WTC11 (cell line): ENCODE measurements at regions not wholly inside any gene's neighbourhood (a gene's known extent, or its start where the extent isn't known, plus 50 kb on each side); places are given as distances from the start of the nearest gene placed in this dataset.

Experiments used
- ATAC-seq: fragments of 200-7000 bp; cut with Tn5 transposase; 2 replicates; pipeline ENCODE4 v1.10.0; 2021; ENCODE audit warnings: mild to moderate bottlenecking, moderate library complexity
- CTCF ChIA-PET: fragments of 300-600 bp; sonication (Branson Sonifier 250); formaldehyde crosslinking; loops from one replicate; lab custom pipeline; 2021; ENCODE audit warnings: antibody characterized with exemption; lab: Charles Lee
- POLR2A ChIA-PET: fragments of 350-600 bp; sonication (Branson Sonifier 250); formaldehyde crosslinking; loops from one replicate; lab custom pipeline; 2021; ENCODE audit warnings: antibody characterized with exemption; lab: Charles Lee
- DNase-seq: peaks from one replicate; pipeline ENCODE4 v3.0.0; 2021; ENCODE audit warnings: low spot score
- H3K27ac Mint-ChIP-seq: 2 replicates; pipeline ENCODE4 v1.8.0; 2021; ENCODE audit warnings: mixed read lengths
- H3K27me3 Mint-ChIP-seq: 2 replicates; pipeline ENCODE4 v1.8.0; 2021; ENCODE audit warnings: low read depth, mild to moderate bottlenecking, moderate library complexity, mixed read lengths
- H3K36me3 Mint-ChIP-seq: 2 replicates; pipeline ENCODE4 v1.8.0; 2021; ENCODE audit warnings: mixed read lengths
- H3K4me1 Mint-ChIP-seq: 2 replicates; pipeline ENCODE4 v1.8.0; 2022; ENCODE audit warnings: mixed read lengths
- H3K4me3 Mint-ChIP-seq: 2 replicates; pipeline ENCODE4 v1.8.0; 2021; ENCODE audit warnings: mild to moderate bottlenecking, moderate library complexity, mixed read lengths
- H3K9me3 Mint-ChIP-seq: 2 replicates; pipeline ENCODE4 v1.8.0; 2021; ENCODE audit warnings: mixed read lengths
- AFF4 ChIP-seq: sonication (generic); formaldehyde crosslinking; IDR thresholded peaks from 2 replicates; pipeline ENCODE4 v1.8.1; 2023; ENCODE audit warnings: mild to moderate bottlenecking, missing genetic modification reagents, borderline replicate concordance
- AR ChIP-seq: fragments of 250-450 bp; sonication (Bioruptor Pico); IDR thresholded peaks from 2 replicates; pipeline ENCODE4 v1.9.0; 2021; ENCODE audit warnings: mild to moderate bottlenecking
- ATF2 ChIP-seq: sonication (generic); formaldehyde crosslinking; IDR thresholded peaks from 2 replicates; pipeline ENCODE4 v1.8.1; 2022; ENCODE audit warnings: low read depth, missing genetic modification reagents, borderline replicate concordance
- CREM ChIP-seq: sonication (generic); formaldehyde crosslinking; IDR thresholded peaks from 2 replicates; pipeline ENCODE4 v1.8.1; 2022; ENCODE audit warnings: mild to moderate bottlenecking, missing genetic modification reagents, moderate library complexity
- CTCF ChIP-seq: fragments of 200-600 bp; IDR thresholded peaks from 2 replicates; pipeline ENCODE4 v1.8.0; 2022; ENCODE audit warnings: antibody characterized with exemption
- ELF4 ChIP-seq: sonication (generic); formaldehyde crosslinking; IDR thresholded peaks from 2 replicates; pipeline ENCODE4 v1.8.1; 2022; ENCODE audit warnings: low read depth, mild to moderate bottlenecking, moderate library complexity, missing genetic modification reagents
- FOXK1 ChIP-seq: sonication (generic); formaldehyde crosslinking; IDR thresholded peaks from 2 replicates; pipeline ENCODE4 v1.8.0; 2022; ENCODE audit warnings: mild to moderate bottlenecking, moderate library complexity, missing genetic modification reagents
- IRF1 ChIP-seq: sonication (generic); formaldehyde crosslinking; IDR thresholded peaks from 2 replicates; pipeline ENCODE4 v1.8.0; 2023; ENCODE audit warnings: missing genetic modification reagents
- IRF2 ChIP-seq: sonication (generic); formaldehyde crosslinking; IDR thresholded peaks from 2 replicates; pipeline ENCODE4 v1.8.0; 2022; ENCODE audit warnings: low read depth, missing genetic modification reagents, borderline replicate concordance
- NFATC4 ChIP-seq: fragments of 250-450 bp; sonication (Bioruptor Pico); IDR thresholded peaks from 2 replicates; pipeline ENCODE4 v1.9.0; 2021; ENCODE audit warnings: mild to moderate bottlenecking
- SOX15 ChIP-seq: fragments of 250-450 bp; sonication (Bioruptor Pico); IDR thresholded peaks from 2 replicates; pipeline ENCODE4 v1.9.0; 2021; ENCODE audit warnings: mild to moderate bottlenecking
- TEAD4 ChIP-seq: sonication (generic); formaldehyde crosslinking; IDR thresholded peaks from 2 replicates; pipeline ENCODE4 v1.8.0; 2022; ENCODE audit warnings: mild to moderate bottlenecking, missing genetic modification reagents
- ZBTB21 ChIP-seq: sonication (generic); formaldehyde crosslinking; IDR thresholded peaks from 2 replicates; pipeline ENCODE4 v1.8.1; 2023; ENCODE audit warnings: mild to moderate bottlenecking, missing genetic modification reagents, borderline replicate concordance
- ZNF423 ChIP-seq: fragments of 250-450 bp; sonication (Bioruptor Pico); IDR thresholded peaks from 2 replicates; pipeline ENCODE4 v2.1.2; 2022; ENCODE audit warnings: mild to moderate bottlenecking, moderate library complexity
- ZNF512 ChIP-seq: sonication (generic); formaldehyde crosslinking; IDR thresholded peaks from 2 replicates; pipeline ENCODE4 v1.8.1; 2022; ENCODE audit warnings: missing genetic modification reagents, borderline replicate concordance
- ZNF532 ChIP-seq: fragments of 250-450 bp; sonication (Bioruptor Pico); IDR thresholded peaks from 2 replicates; pipeline ENCODE4 v1.9.0; 2021; ENCODE audit warnings: mild to moderate bottlenecking, borderline replicate concordance
- ZNF671 ChIP-seq: fragments of 250-450 bp; sonication (Bioruptor Pico); IDR thresholded peaks from 2 replicates; pipeline ENCODE4 v1.8.0; 2021; ENCODE audit warnings: mild to moderate bottlenecking

GRCh38 chr2:138950486-138950885 is 170.3 kb upstream of the NXPH2 start (continued):
- no peak for TF ChIP-seq ELF4 (CRISPR knock-in tag)
- TF ChIP-seq IRF2 (CRISPR knock-in tag), result no peak
- TF ChIP-seq SOX15 (CRISPR knock-in tag), result no peak

- H3K9me3 Mint-ChIP-seq, result peaks cover 12% of the 10 kb centered on the region
- no peak for DNase-seq
- POLR2A ChIA-PET, result no interaction called here
- CTCF ChIA-PET, result no interaction called here
- H3K36me3 Mint-ChIP-seq, result peaks cover 5% of the 10 kb centered on the region; the same call in 1 of the 2 replicates
- no peak overlapping the region for H3K4me3 Mint-ChIP-seq
- H3K4me1 Mint-ChIP-seq, result peaks cover 14% of the 10 kb centered on the region
- TF ChIP-seq ZNF532 (CRISPR knock-in tag), result no peak
- no peak for TF ChIP-seq TEAD4 (CRISPR knock-in tag)
- no peak for TF ChIP-seq NFATC4 (CRISPR knock-in tag)
- TF ChIP-seq IRF1 (CRISPR knock-in tag), result no peak
- no peak overlapping the region for H3K27ac Mint-ChIP-seq
- no peaks in the 10 kb centered on the region for H3K27me3 Mint-ChIP-seq
- no peak for ATAC-seq
These were observed 169.3 kb upstream of the NXPH2 start for GRCh38 chr2:138949517-138949916.

- H3K4me3 Mint-ChIP-seq, result no peak overlapping the region
- ChIA-PET CTCF (no interaction called here), POLR2A (no interaction called here)
- DNase-seq (no peak), ATAC-seq (no peak)
- peaks cover 7% of the 10 kb centered on the region for H3K9me3 Mint-ChIP-seq
- H3K27ac Mint-ChIP-seq, result no peak overlapping the region
- no peaks in the 10 kb centered on the region for H3K36me3 Mint-ChIP-seq
- peaks cover 14% of the 10 kb centered on the region for H3K4me1 Mint-ChIP-seq
- H3K27me3 Mint-ChIP-seq, result no peaks in the 10 kb centered on the region
- TF ChIP-seq ATF2 (CRISPR knock-in tag), result no peak
- no peak for TF ChIP-seq FOXK1 (CRISPR knock-in tag)
- no peak for TF ChIP-seq ZNF423 (CRISPR knock-in tag)
- no peak for TF ChIP-seq AFF4 (CRISPR knock-in tag)
- no peak for TF ChIP-seq ZBTB21 (CRISPR knock-in tag)
- no peak for TF ChIP-seq CTCF
- TF ChIP-seq CREM (CRISPR knock-in tag), result no peak
- TF ChIP-seq AR, result no peak
- no peak for TF ChIP-seq ZNF671 (CRISPR knock-in tag)
- TF ChIP-seq ZNF512, result no peak
These were observed 167.9 kb upstream of the NXPH2 start for GRCh38 chr2:138948070-138948539.
